ENCODE measurements at regions not wholly inside any gene's neighbourhood (a gene's known extent, or its start where the extent isn't known, plus 50 kb on each side); places are given as distances from the start of the nearest gene placed in this dataset.

DNA sequence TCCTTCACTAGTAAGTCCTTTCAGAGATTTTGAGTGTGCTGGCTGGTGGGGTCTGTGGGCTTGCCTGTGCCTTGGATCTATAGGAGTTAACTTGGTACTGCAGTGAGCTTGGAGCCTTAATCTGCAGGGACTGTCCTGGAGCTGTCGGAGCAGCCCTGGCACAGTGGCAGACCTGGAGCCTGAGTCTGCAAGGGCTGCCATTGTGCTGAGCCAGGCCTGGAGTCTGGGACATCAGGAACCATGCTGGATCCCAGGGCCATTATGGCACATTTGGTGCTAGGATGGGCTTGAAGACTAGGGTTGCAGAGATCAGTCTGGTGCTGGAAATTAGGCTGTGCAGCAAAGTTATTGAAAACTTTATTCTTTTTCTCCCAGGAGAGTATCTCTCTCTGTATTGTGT is 665.4 kb downstream of the METTL15 start:
- H3K27ac Mint-ChIP-seq (ENCODE audit: unreplicated experiment) = no peak overlapping the region
- no peaks in the 10 kb centered on the region for H3K4me1 Mint-ChIP-seq (ENCODE audit: low read depth, unreplicated experiment)
- no peak overlapping the region for H3K4me3 Mint-ChIP-seq (ENCODE audit: unreplicated experiment)
- H3K36me3 Mint-ChIP-seq (ENCODE audit: unreplicated experiment) = peaks cover 10% of the 10 kb centered on the region
- TF ChIP-seq, protein P1, sequence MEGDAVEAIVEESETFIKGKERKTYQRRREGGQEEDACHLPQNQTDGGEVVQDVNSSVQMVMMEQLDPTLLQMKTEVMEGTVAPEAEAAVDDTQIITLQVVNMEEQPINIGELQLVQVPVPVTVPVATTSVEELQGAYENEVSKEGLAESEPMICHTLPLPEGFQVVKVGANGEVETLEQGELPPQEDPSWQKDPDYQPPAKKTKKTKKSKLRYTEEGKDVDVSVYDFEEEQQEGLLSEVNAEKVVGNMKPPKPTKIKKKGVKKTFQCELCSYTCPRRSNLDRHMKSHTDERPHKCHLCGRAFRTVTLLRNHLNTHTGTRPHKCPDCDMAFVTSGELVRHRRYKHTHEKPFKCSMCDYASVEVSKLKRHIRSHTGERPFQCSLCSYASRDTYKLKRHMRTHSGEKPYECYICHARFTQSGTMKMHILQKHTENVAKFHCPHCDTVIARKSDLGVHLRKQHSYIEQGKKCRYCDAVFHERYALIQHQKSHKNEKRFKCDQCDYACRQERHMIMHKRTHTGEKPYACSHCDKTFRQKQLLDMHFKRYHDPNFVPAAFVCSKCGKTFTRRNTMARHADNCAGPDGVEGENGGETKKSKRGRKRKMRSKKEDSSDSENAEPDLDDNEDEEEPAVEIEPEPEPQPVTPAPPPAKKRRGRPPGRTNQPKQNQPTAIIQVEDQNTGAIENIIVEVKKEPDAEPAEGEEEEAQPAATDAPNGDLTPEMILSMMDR (IDR thresholded peaks at IDR 0.05; ENCODE audit: partially characterized antibody, unreplicated experiment) = no peak
- no peaks in the 10 kb centered on the region for H3K27me3 Mint-ChIP-seq (ENCODE audit: unreplicated experiment)
- H3K9me3 Mint-ChIP-seq (ENCODE audit: unreplicated experiment) = peaks cover 2% of the 10 kb centered on the region
- DNase-seq = no peak

DNA sequence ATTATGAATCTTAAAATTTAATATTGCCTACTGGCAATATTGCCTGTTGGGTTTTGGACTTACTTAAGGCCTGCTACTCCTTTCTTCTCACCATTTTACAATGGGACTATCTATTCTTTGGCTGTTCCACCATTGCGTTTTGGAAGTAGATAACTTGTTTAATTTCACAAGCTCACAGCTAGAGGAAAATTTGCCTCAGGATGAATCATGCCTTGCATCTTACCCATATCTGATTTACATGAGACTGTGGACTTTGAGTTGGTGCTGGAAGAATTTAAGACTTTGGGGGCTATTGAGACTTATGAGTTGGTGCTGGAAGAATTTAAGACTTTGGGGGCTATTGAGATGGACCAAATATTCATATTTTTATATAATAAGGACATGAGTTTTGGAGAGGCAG is 662.6 kb downstream of the METTL15 start:
- TF ChIP-seq, protein P1 (IDR thresholded peaks at IDR 0.05; ENCODE audit: partially characterized antibody, unreplicated experiment) = no peak
- Mint-ChIP-seq H3K27ac (ENCODE audit: unreplicated experiment) (no peak overlapping the region), H3K9me3 (ENCODE audit: unreplicated experiment) (peaks cover 2% of the 10 kb centered on the region), H3K4me3 (ENCODE audit: unreplicated experiment) (no peak overlapping the region), H3K36me3 (ENCODE audit: unreplicated experiment) (peaks cover 10% of the 10 kb centered on the region), H3K4me1 (ENCODE audit: low read depth, unreplicated experiment) (no peaks in the 10 kb centered on the region), H3K27me3 (ENCODE audit: unreplicated experiment) (no peaks in the 10 kb centered on the region)
- DNase-seq = no peak

DNA sequence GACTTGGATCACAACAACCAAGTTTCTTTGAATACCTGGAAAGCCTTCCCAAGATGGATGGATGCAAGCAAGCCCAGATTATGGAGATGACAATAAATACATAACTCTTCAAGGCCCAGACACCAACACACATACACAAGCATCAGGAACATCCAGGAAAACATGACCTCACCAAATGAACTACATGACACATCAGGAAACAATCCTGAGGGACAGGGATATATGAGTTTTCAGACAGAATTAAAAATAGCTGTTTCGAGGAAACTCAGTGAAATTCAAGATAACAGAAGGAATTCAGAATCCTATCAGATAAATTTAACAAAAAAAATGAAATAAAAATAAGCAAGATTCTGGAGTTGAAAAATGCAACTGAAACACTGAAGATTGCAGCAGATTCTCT is 659.4 kb downstream of the METTL15 start:
- Mint-ChIP-seq H3K27me3 (ENCODE audit: unreplicated experiment) (peaks cover 1% of the 10 kb centered on the region), H3K9me3 (ENCODE audit: unreplicated experiment) (no peaks in the 10 kb centered on the region), H3K27ac (ENCODE audit: unreplicated experiment) (no peak overlapping the region), H3K36me3 (ENCODE audit: unreplicated experiment) (peaks cover 1% of the 10 kb centered on the region), H3K4me3 (ENCODE audit: unreplicated experiment) (no peak overlapping the region), H3K4me1 (ENCODE audit: low read depth, unreplicated experiment) (no peaks in the 10 kb centered on the region)
- DNase-seq = no peak
- TF ChIP-seq, protein P1 (IDR thresholded peaks at IDR 0.05; ENCODE audit: partially characterized antibody, unreplicated experiment) = no peak

DNA sequence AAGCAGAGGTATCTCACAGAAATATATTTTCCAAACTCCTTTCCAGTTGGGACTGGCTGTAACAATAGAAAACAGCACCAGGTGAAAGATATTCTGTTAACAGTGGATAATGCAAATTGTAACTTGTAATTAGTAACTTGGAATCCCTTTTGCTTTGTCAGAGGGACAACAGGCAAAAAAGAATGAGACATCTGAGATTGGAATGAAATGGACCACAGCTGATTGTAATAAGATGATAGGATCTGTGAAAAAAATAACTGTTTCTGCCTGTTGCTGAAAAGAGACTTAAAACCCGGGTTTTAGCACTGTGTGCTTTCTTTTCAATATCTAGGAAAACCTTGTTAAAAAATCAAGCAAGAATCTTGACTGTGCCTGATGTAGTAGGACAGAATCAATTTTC is 655.7 kb downstream of the METTL15 start:
- no peaks in the 10 kb centered on the region for H3K36me3 Mint-ChIP-seq (ENCODE audit: unreplicated experiment)
- no peak for DNase-seq
- no peaks in the 10 kb centered on the region for H3K9me3 Mint-ChIP-seq (ENCODE audit: unreplicated experiment)
- TF ChIP-seq, protein P1 (IDR thresholded peaks at IDR 0.05; ENCODE audit: partially characterized antibody, unreplicated experiment) = no peak
- no peak overlapping the region for H3K4me3 Mint-ChIP-seq (ENCODE audit: unreplicated experiment)
- H3K27ac Mint-ChIP-seq (ENCODE audit: unreplicated experiment) = no peak overlapping the region
- H3K4me1 Mint-ChIP-seq (ENCODE audit: low read depth, unreplicated experiment) = no peaks in the 10 kb centered on the region
- H3K27me3 Mint-ChIP-seq (ENCODE audit: unreplicated experiment) = peaks cover 1% of the 10 kb centered on the region

DNA sequence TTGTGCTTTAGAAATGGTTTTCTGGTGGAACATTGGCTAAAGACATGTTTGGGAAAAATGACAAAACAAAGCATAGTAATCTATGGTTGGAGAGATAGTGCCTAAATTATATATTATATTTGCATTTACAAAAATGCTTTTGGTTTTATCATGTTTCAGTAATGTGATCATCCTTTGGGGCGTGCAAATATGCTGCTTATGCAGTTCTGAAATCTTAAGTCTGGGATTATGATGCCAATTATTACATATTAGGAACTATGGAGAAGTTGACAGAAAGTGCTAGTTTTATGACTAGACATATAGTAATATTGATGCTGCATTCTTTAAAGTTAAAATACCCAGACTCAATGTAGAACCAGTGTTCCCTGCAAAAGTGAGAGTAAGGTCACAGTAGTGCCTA is 655.0 kb downstream of the METTL15 start:
- H3K27me3 Mint-ChIP-seq (ENCODE audit: unreplicated experiment) = peaks cover 1% of the 10 kb centered on the region

More for the DNA sequence above, 655.0 kb downstream of the METTL15 start:
- TF ChIP-seq, protein P1 (IDR thresholded peaks at IDR 0.05; ENCODE audit: partially characterized antibody, unreplicated experiment) = no peak
- Mint-ChIP-seq H3K4me3 (ENCODE audit: unreplicated experiment) (no peak overlapping the region), H3K27ac (ENCODE audit: unreplicated experiment) (no peak overlapping the region), H3K36me3 (ENCODE audit: unreplicated experiment) (no peaks in the 10 kb centered on the region), H3K9me3 (ENCODE audit: unreplicated experiment) (no peaks in the 10 kb centered on the region), H3K4me1 (ENCODE audit: low read depth, unreplicated experiment) (no peaks in the 10 kb centered on the region)
- DNase-seq = no peak

Data from glutamatergic neuron (in vitro differentiated cells).